HCT116 (cell line): ENCODE measurements at regions not wholly inside any gene's neighbourhood (a gene's known extent, or its start where the extent isn't known, plus 50 kb on each side); places are given as distances from the start of the nearest gene placed in this dataset.

Experiments used
- EGR1 ChIP-seq: IDR thresholded peaks from 2 replicates; pipeline ENCODE4 v1.6.1; 2012; ENCODE audit warnings: low read depth
- EZH2 ChIP-seq: fragments of 200-600 bp; sonication (generic); IDR thresholded peaks from 2 replicates; pipeline ENCODE4 v1.6.1; 2017; ENCODE audit warnings: antibody characterized with exemption, mixed run types
- EZH2phosphoT487 ChIP-seq: fragments of 200-600 bp; IDR thresholded peaks from 2 replicates; pipeline ENCODE4 v1.6.1; 2018; ENCODE audit warnings: antibody characterized with exemption, borderline replicate concordance
- POLR2A ChIP-seq: IDR thresholded peaks from 2 replicates; pipeline ENCODE4 v1.7.0; 2011; ENCODE audit warnings: borderline replicate concordance; ENCODE audit not compliant: insufficient read depth, insufficient read length; ENCODE audit errors: extremely low read depth
- POLR2AphosphoS5 ChIP-seq: IDR thresholded peaks from 2 replicates; pipeline ENCODE4 v1.6.1; 2011; ENCODE audit warnings: mild to moderate bottlenecking, low read depth, low read length, moderate library complexity
- SP1 ChIP-seq: IDR thresholded peaks from 2 replicates; pipeline ENCODE4 v1.6.1; 2012; ENCODE audit warnings: low read depth
- YY1 ChIP-seq: IDR thresholded peaks from 2 replicates; pipeline ENCODE4 v1.6.1; 2011; ENCODE audit warnings: low read length, low read depth, moderate library complexity, mild to moderate bottlenecking; ENCODE audit not compliant: insufficient replicate concordance; ENCODE audit errors: extremely low read depth
- ZNF274 ChIP-seq: fragments of 200-500 bp; sonication (Bioruptor generic); IDR thresholded peaks from 2 replicates; pipeline ENCODE4 v1.6.1; 2014; ENCODE audit warnings: mild to moderate bottlenecking, low read depth, low read length, inconsistent platforms
- TF ChIP-seq, protein P1 (sequence below): IDR thresholded peaks from 2 replicates; pipeline ENCODE4 v1.6.1; 2012; ENCODE audit warnings: low read depth
- TF ChIP-seq, protein P2 (sequence below): IDR thresholded peaks from 2 replicates; pipeline ENCODE4 v1.6.1; 2011; ENCODE audit warnings: mild to moderate bottlenecking, low read length, moderate library complexity; ENCODE audit not compliant: insufficient replicate concordance; ENCODE audit errors: extremely low read depth
- TF ChIP-seq, protein P3 (sequence below), 3 experiments: fragments of 200-600 bp in 1 of 3; sonication (generic) in 1 of 3; IDR thresholded peaks in 2 of 3; conservative IDR thresholded peaks in 1 of 3; 2 replicates each; pipeline ENCODE4 v1.5.1; 2012 to 2017; ENCODE audit warnings: low read depth in 2 of 3, low read length in 2 of 3, antibody characterized with exemption in 1 of 3, borderline replicate concordance in 1 of 3, control low read depth in 1 of 3, mild to moderate bottlenecking in 1 of 3, mixed read lengths in 1 of 3, mixed run types in 1 of 3, moderate library complexity in 1 of 3; ENCODE audit not compliant: insufficient read depth in 1 of 3
- TF ChIP-seq, protein P4 (sequence below): IDR thresholded peaks from 2 replicates; pipeline ENCODE4 v1.6.1; 2012
- TF ChIP-seq, protein P5 (sequence below): IDR thresholded peaks from 2 replicates; pipeline ENCODE4 v1.6.1; 2012

DNA sequence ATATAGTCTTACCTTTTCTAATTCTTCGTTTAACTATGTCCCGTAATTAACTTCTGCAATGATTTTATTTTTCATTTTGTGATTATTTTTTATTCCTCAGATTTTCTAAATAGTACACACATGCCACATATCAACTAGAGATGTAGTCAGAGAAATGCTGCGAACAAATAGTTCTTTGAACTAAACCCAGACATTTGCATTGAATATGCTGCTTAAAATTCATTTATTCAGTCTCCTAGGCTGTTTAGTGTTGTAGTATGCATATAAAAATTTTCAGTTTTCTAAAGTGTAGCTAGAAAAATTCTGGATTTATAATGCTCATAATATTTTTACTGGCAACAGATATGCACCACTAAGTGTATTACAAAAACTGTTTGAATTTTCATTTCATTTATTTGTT lies 68.9 kb upstream of the SLC38A11 start:
- TF ChIP-seq, protein P1, sequence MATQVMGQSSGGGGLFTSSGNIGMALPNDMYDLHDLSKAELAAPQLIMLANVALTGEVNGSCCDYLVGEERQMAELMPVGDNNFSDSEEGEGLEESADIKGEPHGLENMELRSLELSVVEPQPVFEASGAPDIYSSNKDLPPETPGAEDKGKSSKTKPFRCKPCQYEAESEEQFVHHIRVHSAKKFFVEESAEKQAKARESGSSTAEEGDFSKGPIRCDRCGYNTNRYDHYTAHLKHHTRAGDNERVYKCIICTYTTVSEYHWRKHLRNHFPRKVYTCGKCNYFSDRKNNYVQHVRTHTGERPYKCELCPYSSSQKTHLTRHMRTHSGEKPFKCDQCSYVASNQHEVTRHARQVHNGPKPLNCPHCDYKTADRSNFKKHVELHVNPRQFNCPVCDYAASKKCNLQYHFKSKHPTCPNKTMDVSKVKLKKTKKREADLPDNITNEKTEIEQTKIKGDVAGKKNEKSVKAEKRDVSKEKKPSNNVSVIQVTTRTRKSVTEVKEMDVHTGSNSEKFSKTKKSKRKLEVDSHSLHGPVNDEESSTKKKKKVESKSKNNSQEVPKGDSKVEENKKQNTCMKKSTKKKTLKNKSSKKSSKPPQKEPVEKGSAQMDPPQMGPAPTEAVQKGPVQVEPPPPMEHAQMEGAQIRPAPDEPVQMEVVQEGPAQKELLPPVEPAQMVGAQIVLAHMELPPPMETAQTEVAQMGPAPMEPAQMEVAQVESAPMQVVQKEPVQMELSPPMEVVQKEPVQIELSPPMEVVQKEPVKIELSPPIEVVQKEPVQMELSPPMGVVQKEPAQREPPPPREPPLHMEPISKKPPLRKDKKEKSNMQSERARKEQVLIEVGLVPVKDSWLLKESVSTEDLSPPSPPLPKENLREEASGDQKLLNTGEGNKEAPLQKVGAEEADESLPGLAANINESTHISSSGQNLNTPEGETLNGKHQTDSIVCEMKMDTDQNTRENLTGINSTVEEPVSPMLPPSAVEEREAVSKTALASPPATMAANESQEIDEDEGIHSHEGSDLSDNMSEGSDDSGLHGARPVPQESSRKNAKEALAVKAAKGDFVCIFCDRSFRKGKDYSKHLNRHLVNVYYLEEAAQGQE: no peak
- TF ChIP-seq, protein P2, sequence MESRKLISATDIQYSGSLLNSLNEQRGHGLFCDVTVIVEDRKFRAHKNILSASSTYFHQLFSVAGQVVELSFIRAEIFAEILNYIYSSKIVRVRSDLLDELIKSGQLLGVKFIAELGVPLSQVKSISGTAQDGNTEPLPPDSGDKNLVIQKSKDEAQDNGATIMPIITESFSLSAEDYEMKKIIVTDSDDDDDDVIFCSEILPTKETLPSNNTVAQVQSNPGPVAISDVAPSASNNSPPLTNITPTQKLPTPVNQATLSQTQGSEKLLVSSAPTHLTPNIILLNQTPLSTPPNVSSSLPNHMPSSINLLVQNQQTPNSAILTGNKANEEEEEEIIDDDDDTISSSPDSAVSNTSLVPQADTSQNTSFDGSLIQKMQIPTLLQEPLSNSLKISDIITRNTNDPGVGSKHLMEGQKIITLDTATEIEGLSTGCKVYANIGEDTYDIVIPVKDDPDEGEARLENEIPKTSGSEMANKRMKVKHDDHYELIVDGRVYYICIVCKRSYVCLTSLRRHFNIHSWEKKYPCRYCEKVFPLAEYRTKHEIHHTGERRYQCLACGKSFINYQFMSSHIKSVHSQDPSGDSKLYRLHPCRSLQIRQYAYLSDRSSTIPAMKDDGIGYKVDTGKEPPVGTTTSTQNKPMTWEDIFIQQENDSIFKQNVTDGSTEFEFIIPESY: no peak
- TF ChIP-seq, protein P3, sequence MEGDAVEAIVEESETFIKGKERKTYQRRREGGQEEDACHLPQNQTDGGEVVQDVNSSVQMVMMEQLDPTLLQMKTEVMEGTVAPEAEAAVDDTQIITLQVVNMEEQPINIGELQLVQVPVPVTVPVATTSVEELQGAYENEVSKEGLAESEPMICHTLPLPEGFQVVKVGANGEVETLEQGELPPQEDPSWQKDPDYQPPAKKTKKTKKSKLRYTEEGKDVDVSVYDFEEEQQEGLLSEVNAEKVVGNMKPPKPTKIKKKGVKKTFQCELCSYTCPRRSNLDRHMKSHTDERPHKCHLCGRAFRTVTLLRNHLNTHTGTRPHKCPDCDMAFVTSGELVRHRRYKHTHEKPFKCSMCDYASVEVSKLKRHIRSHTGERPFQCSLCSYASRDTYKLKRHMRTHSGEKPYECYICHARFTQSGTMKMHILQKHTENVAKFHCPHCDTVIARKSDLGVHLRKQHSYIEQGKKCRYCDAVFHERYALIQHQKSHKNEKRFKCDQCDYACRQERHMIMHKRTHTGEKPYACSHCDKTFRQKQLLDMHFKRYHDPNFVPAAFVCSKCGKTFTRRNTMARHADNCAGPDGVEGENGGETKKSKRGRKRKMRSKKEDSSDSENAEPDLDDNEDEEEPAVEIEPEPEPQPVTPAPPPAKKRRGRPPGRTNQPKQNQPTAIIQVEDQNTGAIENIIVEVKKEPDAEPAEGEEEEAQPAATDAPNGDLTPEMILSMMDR (IDR thresholded peaks at IDR 0.05 in 2 of 3, conservative IDR thresholded peaks at IDR 0.05 in 1 of 3; ENCODE audit: borderline replicate concordance in 1 of 3, insufficient read depth in 1 of 3, low read depth in 2 of 3, low read length in 2 of 3): no peak
- TF ChIP-seq ZNF274 (no peak), SP1 (no peak), POLR2AphosphoS5 (no peak), YY1 (no peak), EZH2 (no peak), POLR2A (no peak), EZH2phosphoT487 (no peak), EGR1 (no peak)
- TF ChIP-seq, protein P4, sequence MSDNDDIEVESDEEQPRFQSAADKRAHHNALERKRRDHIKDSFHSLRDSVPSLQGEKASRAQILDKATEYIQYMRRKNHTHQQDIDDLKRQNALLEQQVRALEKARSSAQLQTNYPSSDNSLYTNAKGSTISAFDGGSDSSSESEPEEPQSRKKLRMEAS: no peak
- TF ChIP-seq, protein P5, sequence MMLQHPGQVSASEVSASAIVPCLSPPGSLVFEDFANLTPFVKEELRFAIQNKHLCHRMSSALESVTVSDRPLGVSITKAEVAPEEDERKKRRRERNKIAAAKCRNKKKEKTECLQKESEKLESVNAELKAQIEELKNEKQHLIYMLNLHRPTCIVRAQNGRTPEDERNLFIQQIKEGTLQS: no peak
